ENCODE measurements at regions not wholly inside any gene's neighbourhood (a gene's known extent, or its start where the extent isn't known, plus 50 kb on each side); places are given as distances from the start of the nearest gene placed in this dataset.
A peak's percentile ranks its signal among the peaks of the same experiment; 100 is the strongest.

GRCh38 chr2:215876139-215876936 is 137.0 kb downstream of the MREG start:
- TF ChIP-seq CTCF (IDR thresholded peaks at IDR 0.05; ENCODE audit: borderline replicate concordance, insufficient read depth, low read depth, low read length), result no peak
- H3K4me3 ChIP-seq (ENCODE audit: low read depth, low read length), result no peak overlapping the region

GRCh38 chr2:215874418-215874817 is 138.9 kb downstream of the MREG start:
- no peak for TF ChIP-seq CTCF (IDR thresholded peaks at IDR 0.05; ENCODE audit: borderline replicate concordance, insufficient read depth, low read depth, low read length)

GRCh38 chr2:215870986-215871385 is 142.4 kb downstream of the MREG start:
- no peak overlapping the region for H3K4me3 ChIP-seq (ENCODE audit: low read depth, low read length)
- TF ChIP-seq CTCF (IDR thresholded peaks at IDR 0.05; ENCODE audit: borderline replicate concordance, insufficient read depth, low read depth, low read length), result peak; percentile 69

More at GRCh38 chr2:215874418-215874817, 138.9 kb downstream of the MREG start:
- H3K4me3 ChIP-seq (ENCODE audit: low read depth, low read length), result no peak overlapping the region

- no peak for TF ChIP-seq CTCF (IDR thresholded peaks at IDR 0.05; ENCODE audit: borderline replicate concordance, insufficient read depth, low read depth, low read length)
- no peak overlapping the region for H3K4me3 ChIP-seq (ENCODE audit: low read depth, low read length)
Observed at GRCh38 chr2:215870088-215870490, 143.3 kb downstream of the MREG start.

- TF ChIP-seq CTCF (IDR thresholded peaks at IDR 0.05; ENCODE audit: borderline replicate concordance, insufficient read depth, low read depth, low read length), result no peak
- no peak overlapping the region for H3K4me3 ChIP-seq (ENCODE audit: low read depth, low read length)
Observed at GRCh38 chr2:215868846-215869543, 144.4 kb downstream of the MREG start.

- no peak overlapping the region for H3K4me3 ChIP-seq (ENCODE audit: low read depth, low read length)
- TF ChIP-seq CTCF (IDR thresholded peaks at IDR 0.05; ENCODE audit: borderline replicate concordance, insufficient read depth, low read depth, low read length), result no peak
Observed at GRCh38 chr2:215866606-215867005, 146.7 kb downstream of the MREG start.

- TF ChIP-seq CTCF (IDR thresholded peaks at IDR 0.05; ENCODE audit: borderline replicate concordance, insufficient read depth, low read depth, low read length), result no peak
- H3K4me3 ChIP-seq (ENCODE audit: low read depth, low read length), result no peak overlapping the region
Observed at GRCh38 chr2:215863687-215864086, 149.7 kb downstream of the MREG start.
